GM23248 (cell line): ENCODE measurements at regions not wholly inside any gene's neighbourhood (a gene's known extent, or its start where the extent isn't known, plus 50 kb on each side); places are given as distances from the start of the nearest gene placed in this dataset.

ENCODE experiments used
- DNase-seq: peaks from one replicate; pipeline ENCODE4 v3.0.0-alpha.2; 2015
- H2AFZ ChIP-seq: fragments of 200-600 bp; sonication (generic); 2 replicates; pipeline ENCODE4 v1.6.1; 2016; ENCODE audit warnings: antibody characterized with exemption
- H3F3A ChIP-seq: fragments of 200-600 bp; sonication (generic); 2 replicates; pipeline ENCODE4 v1.6.1; 2016; ENCODE audit warnings: mild to moderate bottlenecking, antibody characterized with exemption, mixed run types; ENCODE audit not compliant: insufficient read depth
- H3K27ac ChIP-seq: fragments of 200-600 bp; sonication (generic); 2 replicates; pipeline ENCODE4 v1.5.1; 2016; ENCODE audit warnings: mild to moderate bottlenecking
- H3K27me3 ChIP-seq: fragments of 200-600 bp; sonication (generic); replicated peaks from 2 replicates; pipeline ENCODE4 v1.6.1; 2016; ENCODE audit warnings: mild to moderate bottlenecking; ENCODE audit not compliant: insufficient read depth
- H3K36me3 ChIP-seq: fragments of 200-600 bp; sonication (generic); 2 replicates; pipeline ENCODE4 v1.6.1; 2016; ENCODE audit warnings: low read depth, mild to moderate bottlenecking
- H3K4me1 ChIP-seq: fragments of 200-600 bp; sonication (generic); 2 replicates; pipeline ENCODE4 v1.6.1; 2016; ENCODE audit warnings: mild to moderate bottlenecking; ENCODE audit not compliant: insufficient read depth
- H3K4me2 ChIP-seq: fragments of 200-600 bp; sonication (generic); one replicate; pipeline ENCODE4 v1.6.1; 2016; ENCODE audit warnings: mild to moderate bottlenecking; ENCODE audit not compliant: unreplicated experiment
- H3K4me3 ChIP-seq: fragments of 200-600 bp; sonication (generic); 2 replicates; pipeline ENCODE4 v1.5.1; 2016; ENCODE audit warnings: mild to moderate bottlenecking
- H3K79me2 ChIP-seq: fragments of 200-600 bp; sonication (generic); 2 replicates; pipeline ENCODE4 v1.6.1; 2016; ENCODE audit warnings: mild to moderate bottlenecking; ENCODE audit not compliant: insufficient read depth
- H3K9ac ChIP-seq: fragments of 200-600 bp; sonication (generic); 2 replicates; pipeline ENCODE4 v1.6.1; 2016; ENCODE audit warnings: mild to moderate bottlenecking
- H3K9me2 ChIP-seq: fragments of 200-600 bp; sonication (generic); 2 replicates; pipeline ENCODE4 v1.6.1; 2016; ENCODE audit warnings: mixed run types, mild to moderate bottlenecking, moderate library complexity; ENCODE audit not compliant: insufficient read depth
- H3K9me3 ChIP-seq: fragments of 200-600 bp; sonication (generic); one replicate; pipeline ENCODE4 v1.6.1; 2017; ENCODE audit warnings: low read depth
- H4K20me1 ChIP-seq: fragments of 200-600 bp; sonication (generic); 2 replicates; pipeline ENCODE4 v1.6.0; 2016; ENCODE audit not compliant: insufficient read depth
- EZH2 ChIP-seq: fragments of 200-600 bp; sonication (generic); IDR thresholded peaks from 2 replicates; pipeline ENCODE4 v1.6.1; 2018; ENCODE audit warnings: antibody characterized with exemption, mild to moderate bottlenecking; ENCODE audit not compliant: insufficient read depth, poor library complexity, severe bottlenecking
- EZH2phosphoT487 ChIP-seq: fragments of 200-600 bp; sonication (generic); IDR thresholded peaks from 2 replicates; pipeline ENCODE4 v1.6.1; 2018; ENCODE audit warnings: antibody characterized with exemption, moderate library complexity, mild to moderate bottlenecking, low read depth; ENCODE audit not compliant: insufficient read depth
- WGBS, 2 experiments: methylation state at CpG; one replicate each; pipeline ENCODE4 v1.1.6; 2015 to 2017; ENCODE audit warnings: low lambda C conversion rate in 2 of 2, low coverage in 1 of 2; ENCODE audit errors: missing lambda C conversion rate in 2 of 2; 5-methylcytosine and 5-hydroxymethylcytosine counted together
- in situ Hi-C: fragments of 300-500 bp; cut with MboI; formaldehyde crosslinking; loops from 2 replicates; pipeline ENCODE4 v1.15.0; 2020

GRCh38 chr2:12050396-12050795 lies 304.0 kb downstream of the LPIN1 start:
- peak overlapping the region; percentile 21 for H3K4me2 ChIP-seq
- H3K27ac ChIP-seq, result no peak overlapping the region
- no peak overlapping the region for H3K9ac ChIP-seq
- H3K4me1 ChIP-seq, result peaks cover 38% of the 10 kb centered on the region
- H3K9me3 ChIP-seq, result no peaks in the 10 kb centered on the region
- no peaks in the 10 kb centered on the region for H3K79me2 ChIP-seq
- DNase-seq, result peak; percentile 89
- no peaks in the 10 kb centered on the region for H3K27me3 ChIP-seq
- no peak overlapping the region; the same call in 1 of the 2 replicates for H3K4me3 ChIP-seq
- H3F3A ChIP-seq, result peaks cover 16% of the 10 kb centered on the region
- 3 to 7% methylated on average over 6 of the region's 6 CpGs for WGBS, 2 experiments
- no peak overlapping the region for H2AFZ ChIP-seq
- TF ChIP-seq EZH2phosphoT487, result no peak
- no peak for TF ChIP-seq EZH2
- in situ Hi-C loops, result no loop called here
- H3K36me3 ChIP-seq, result no peaks in the 10 kb centered on the region
- no peaks in the 10 kb centered on the region for H4K20me1 ChIP-seq
- no peaks in the 10 kb centered on the region for H3K9me2 ChIP-seq

- H3K9me2 ChIP-seq, result no peaks in the 10 kb centered on the region
- peak; percentile 72 for DNase-seq
- 76 to 78% methylated on average over 2 of the region's 2 CpGs for WGBS, 2 experiments
- H3K27me3 ChIP-seq, result no peaks in the 10 kb centered on the region
- H3K27ac ChIP-seq, result no peak overlapping the region
- in situ Hi-C loops, result no loop called here
- H3K79me2 ChIP-seq, result no peaks in the 10 kb centered on the region
- peaks cover 27% of the 10 kb centered on the region for H3K4me1 ChIP-seq
- H3K9me3 ChIP-seq, result no peaks in the 10 kb centered on the region
- H3K4me2 ChIP-seq, result no peak overlapping the region
- peaks cover 16% of the 10 kb centered on the region for H3F3A ChIP-seq
- H2AFZ ChIP-seq, result no peak overlapping the region
- no peaks in the 10 kb centered on the region for H4K20me1 ChIP-seq
- H3K9ac ChIP-seq, result no peak overlapping the region
- H3K36me3 ChIP-seq, result no peaks in the 10 kb centered on the region
- TF ChIP-seq EZH2 (no peak), EZH2phosphoT487 (no peak)
- H3K4me3 ChIP-seq, result no peak overlapping the region
These were observed 305.4 kb downstream of the LPIN1 start for GRCh38 chr2:12051831-12052230.

DNA sequence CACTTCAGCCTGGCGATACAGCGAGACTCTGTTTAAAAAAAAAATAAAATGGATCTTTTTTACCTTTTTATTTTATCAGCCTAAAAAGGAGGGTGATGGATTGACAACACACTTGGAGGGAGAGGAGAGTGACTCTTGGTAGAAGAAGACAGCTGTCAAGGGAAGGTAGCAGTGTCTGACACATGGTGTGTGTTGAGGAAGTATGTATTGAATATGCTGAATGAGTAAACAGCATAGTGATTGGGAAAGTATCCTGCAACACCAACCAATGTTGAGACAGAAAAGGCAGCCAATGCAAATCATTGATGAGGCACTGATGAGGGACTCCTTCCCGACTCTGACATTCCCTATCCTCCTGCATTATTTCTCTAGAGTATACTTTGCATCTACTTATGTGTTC lies 306.4 kb downstream of the LPIN1 start:
- Histone ChIP-seq H4K20me1 (no peaks in the 10 kb centered on the region), H3K79me2 (no peaks in the 10 kb centered on the region), H3K27me3 (no peaks in the 10 kb centered on the region), H3K9me2 (no peaks in the 10 kb centered on the region), H3K4me1 (peaks cover 22% of the 10 kb centered on the region), H3K4me3 (no peak overlapping the region), H3F3A (peaks cover 16% of the 10 kb centered on the region), H3K9me3 (no peaks in the 10 kb centered on the region), H3K4me2 (no peak overlapping the region), H2AFZ (no peak overlapping the region), H3K27ac (no peak overlapping the region), H3K36me3 (no peaks in the 10 kb centered on the region), H3K9ac (no peak overlapping the region)
- in situ Hi-C loops, result no loop called here
- no peak for TF ChIP-seq EZH2
- TF ChIP-seq EZH2phosphoT487, result no peak
- DNase-seq, result no peak
- 77 to 80% methylated on average over 3 of the region's 3 CpGs for WGBS, 2 experiments

DNA sequence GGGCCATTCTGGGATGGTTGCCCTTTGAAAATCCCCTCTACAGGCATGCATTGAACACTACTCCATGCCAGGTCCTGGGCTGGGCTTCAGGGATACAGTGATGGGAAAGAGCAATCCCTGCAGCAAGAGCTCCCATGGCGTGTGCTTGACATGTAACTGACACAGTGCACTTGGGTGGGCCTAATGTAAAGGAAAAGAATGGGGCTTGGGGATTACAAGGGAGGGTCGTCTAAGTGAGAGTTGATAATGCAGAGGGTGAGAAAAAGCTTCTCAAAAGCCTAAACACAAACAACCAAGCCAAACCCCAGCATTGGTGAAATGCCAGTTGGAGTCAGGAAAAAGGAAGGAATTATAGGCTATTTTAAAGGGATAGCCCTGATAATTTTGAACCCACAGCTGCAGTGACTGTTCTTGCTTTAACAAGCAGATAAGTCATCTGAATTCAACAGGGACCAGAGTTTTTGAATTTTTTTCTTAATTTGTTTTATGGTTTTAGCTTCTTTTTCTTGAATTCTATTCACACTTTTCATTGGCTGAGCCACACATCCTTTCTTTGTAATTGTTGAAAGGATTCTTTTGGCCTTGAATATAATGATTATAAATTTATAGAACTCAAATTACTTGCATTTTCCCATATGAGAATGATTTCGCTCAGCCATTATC lies 308.7 kb downstream of the LPIN1 start:
- WGBS, 2 experiments, result 57 to 63% methylated on average over 3 of the region's 3 CpGs
- H3K4me1 ChIP-seq, result peaks cover 29% of the 10 kb centered on the region
- H3F3A ChIP-seq, result peaks cover 21% of the 10 kb centered on the region
- no peaks in the 10 kb centered on the region for H4K20me1 ChIP-seq
- no peaks in the 10 kb centered on the region; the same call in 1 of the 2 replicates for H3K27me3 ChIP-seq
- no peaks in the 10 kb centered on the region for H3K79me2 ChIP-seq
- H3K27ac ChIP-seq, result no peak overlapping the region
- no peak overlapping the region for H3K4me3 ChIP-seq
- no peak for TF ChIP-seq EZH2
- TF ChIP-seq EZH2phosphoT487, result no peak
- no peaks in the 10 kb centered on the region for H3K9me2 ChIP-seq
- no peak for DNase-seq
- H3K9me3 ChIP-seq, result no peaks in the 10 kb centered on the region
- no peak overlapping the region for H3K9ac ChIP-seq
- H3K36me3 ChIP-seq, result no peaks in the 10 kb centered on the region
- H2AFZ ChIP-seq, result no peak overlapping the region
- no peak overlapping the region for H3K4me2 ChIP-seq
- in situ Hi-C loops, result no loop called here
